T47D (cell line): ENCODE measurements at regions not wholly inside any gene's neighbourhood (a gene's known extent, or its start where the extent isn't known, plus 50 kb on each side); places are given as distances from the start of the nearest gene placed in this dataset.
"Not testable (repeated sequence)": the region's sequence is repeated elsewhere in the genome, so short reads cannot be mapped to it uniquely, and the experiment has no call there.

ENCODE experiments used
- DNase-seq, 2 experiments: peaks; one replicate each; pipeline versions ENCODE4 v3.0.0 to v3.0.0-alpha.2; 2011 to 2012; ENCODE audit warnings: low read depth in 1 of 2, low spot score in 1 of 2
- JUND ChIP-seq: IDR thresholded peaks from 2 replicates; pipeline ENCODE4 v1.6.1; 2012; ENCODE audit warnings: low read depth
- in situ Hi-C: cut with HindIII; loops from 2 replicates; pipeline ENCODE4 v1.10.0; 2016; ENCODE audit warnings: low sequenced_read_pairs, low pct_unique_long_range_greater_than_20kb

DNA sequence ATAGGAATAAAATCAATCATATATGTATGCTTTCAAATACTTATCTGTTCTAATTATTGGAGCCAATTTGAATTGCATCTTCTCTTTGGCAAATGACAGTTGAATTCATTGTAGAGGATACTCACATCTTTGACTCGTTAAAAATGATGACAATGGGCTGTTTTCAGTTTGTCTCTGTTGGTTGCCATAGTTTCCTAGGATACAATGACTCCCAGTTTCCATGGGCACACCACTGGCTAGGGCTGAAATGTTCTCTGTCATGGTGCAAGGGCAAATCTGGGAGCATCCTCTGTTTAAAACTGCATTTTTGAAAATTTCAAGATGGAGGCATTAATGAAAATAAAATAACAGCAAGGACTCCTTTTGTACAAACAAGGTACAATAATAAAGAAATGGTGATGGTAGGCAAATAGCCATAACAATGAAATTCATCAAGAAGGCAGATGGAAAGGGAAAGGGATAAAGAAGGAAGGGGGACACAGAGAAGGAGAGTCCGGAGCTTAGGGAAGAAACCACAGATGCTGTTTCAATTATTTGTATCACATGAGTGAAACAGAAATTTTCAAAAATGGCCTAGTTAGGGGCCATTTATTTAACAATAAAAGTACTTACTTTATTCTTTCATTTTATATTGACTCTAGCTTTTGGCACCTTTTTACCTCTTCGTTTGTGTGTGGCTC lies 378.8 kb upstream of the SEMA6A start:
- no peak for DNase-seq
- TF ChIP-seq JUND = no peak
- in situ Hi-C loops = no loop called here

DNA sequence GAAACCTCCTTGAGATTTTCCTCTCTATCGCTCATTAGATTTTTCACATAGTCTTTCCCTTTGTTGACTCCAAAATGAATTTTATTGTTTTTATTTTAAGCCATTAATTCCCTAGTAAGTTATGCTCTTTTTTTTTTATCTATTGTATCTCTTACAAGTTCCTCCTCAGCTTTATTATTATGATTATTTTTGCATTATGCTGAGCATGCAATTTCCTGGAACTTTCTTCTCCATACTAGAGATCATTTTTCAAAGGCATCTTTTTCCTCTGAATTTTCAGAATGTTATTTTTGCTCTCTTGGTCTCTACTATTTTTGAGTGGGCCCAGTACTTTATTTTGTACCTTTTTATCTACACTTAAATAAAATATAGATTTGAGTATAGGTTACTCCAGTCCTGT lies 376.6 kb upstream of the SEMA6A start:
- DNase-seq = no peak
- in situ Hi-C loops = no loop called here
- TF ChIP-seq JUND = no peak

DNA sequence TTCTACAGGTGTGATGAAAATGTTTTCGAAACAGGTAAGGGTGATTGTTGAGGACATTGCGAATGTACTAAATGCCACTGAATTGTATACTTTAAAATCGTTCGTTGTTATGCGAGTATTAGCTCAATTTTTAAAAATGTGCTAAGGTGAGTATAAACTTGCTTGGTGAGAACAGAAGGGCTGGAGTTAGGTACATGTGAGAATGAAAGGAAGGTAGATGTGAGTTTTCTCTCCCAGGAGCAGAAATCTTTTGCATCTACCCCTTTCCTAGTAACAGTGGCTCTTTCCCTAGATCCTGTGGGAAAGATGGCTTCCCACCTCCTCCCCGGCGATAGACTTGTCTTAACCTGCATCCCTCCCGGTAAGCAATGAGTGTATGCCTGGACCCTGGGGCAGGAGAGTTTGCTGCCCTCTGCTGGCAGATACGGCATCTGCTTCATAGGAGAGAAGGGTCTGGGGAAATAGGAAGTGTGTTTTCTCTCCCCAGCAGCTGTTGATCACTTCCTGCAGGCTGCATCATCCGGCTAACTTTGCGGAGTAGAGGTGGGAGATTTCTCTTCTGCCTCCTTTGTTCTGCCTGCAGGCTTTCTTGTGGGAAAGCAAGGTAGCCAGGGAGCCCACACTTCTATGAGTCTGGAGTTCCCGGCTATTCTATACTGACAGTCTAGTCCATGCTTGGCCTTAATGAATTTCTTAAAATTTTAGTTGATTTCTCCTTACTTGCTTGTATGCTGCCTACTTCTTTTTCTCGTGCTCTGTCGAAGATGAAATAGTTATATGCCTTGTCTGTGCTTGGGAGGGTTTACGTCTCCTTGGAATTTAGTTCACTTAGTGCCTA lies 373.3 kb upstream of the SEMA6A start:
- DNase-seq = peak; percentile 37 to 92
- in situ Hi-C loops = no loop called here
- no peak for TF ChIP-seq JUND

DNA sequence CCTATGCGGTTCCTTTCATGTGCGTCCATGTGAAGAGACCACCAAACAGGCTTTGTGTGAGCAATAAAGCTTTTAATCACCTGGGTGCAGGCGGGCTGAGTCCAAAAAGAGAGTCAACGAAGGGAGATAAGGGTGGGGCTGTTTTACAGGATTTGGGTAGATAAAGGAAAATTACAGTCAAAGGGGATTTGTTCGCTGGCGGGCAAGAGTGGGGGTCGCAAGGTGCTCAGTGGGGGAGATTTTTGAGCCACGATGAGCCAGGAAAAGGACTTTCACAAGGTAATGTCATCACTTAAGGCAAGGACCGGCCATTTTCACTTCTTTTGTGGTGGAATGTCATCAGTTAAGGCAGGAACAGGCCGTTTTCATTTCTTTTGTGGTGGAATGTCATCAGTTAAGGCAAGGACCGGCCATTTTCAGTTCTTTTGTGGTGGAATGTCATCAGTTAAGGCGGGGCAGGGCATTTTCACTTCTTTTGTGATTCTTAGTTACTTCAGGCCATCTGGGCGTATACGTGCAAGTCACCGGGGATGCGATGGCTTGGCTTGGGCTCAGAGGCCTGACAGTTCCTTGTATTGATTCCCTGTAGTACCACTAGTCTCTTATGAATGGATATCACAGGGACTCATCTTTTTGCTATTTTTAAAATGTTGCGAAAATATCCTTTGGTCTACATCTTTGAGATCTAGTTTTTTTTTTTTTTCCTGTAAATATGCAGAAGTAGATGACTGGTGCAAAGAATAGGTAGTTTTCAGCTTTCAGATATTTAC lies 371.2 kb upstream of the SEMA6A start:
- DNase-seq = peak in 1 of 2 experiments; percentile 8
- in situ Hi-C loops = not testable (repeated sequence)

DNA sequence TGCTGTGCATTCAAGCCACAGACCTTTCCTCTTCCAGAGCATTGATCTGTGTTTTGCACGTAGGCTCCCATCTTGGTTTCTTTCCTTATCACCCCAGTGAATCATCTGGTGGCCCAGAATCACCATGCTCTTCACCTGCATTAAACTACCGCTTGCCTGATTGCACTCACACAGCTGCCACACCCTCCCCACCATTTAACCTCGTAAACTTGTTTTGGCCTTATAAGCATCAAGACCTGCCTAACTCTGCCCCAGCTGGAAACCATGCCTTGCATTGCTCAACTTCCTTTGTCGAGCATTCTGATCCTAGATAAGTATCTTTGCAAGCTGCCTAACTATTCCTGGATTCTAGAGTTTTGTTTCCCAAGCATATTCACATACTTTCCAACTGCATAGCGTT lies 369.6 kb upstream of the SEMA6A start:
- TF ChIP-seq JUND = no peak
- DNase-seq = peak in 1 of 2 experiments; percentile 45
- in situ Hi-C loops = no loop called here

DNA sequence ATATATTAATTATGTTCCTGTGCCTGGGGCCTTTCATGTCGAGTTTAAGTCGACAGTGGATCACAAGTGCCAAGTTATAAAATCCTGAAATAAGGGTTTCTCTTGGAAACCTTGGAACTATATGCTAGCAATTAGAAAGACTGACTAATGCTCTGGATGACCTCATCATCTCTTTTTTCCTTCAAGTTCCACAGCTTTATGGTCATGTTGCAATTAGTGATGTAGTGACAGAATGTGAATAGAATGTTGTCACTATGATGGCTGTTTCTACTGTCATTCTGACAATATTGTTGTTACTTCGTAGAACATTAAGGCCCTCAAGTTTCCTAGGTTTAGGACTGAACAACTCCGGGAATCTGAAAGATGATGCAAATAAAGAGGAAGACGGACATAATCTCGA lies 368.0 kb upstream of the SEMA6A start:
- TF ChIP-seq JUND = no peak
- in situ Hi-C loops = no loop called here
- DNase-seq = no peak

DNA sequence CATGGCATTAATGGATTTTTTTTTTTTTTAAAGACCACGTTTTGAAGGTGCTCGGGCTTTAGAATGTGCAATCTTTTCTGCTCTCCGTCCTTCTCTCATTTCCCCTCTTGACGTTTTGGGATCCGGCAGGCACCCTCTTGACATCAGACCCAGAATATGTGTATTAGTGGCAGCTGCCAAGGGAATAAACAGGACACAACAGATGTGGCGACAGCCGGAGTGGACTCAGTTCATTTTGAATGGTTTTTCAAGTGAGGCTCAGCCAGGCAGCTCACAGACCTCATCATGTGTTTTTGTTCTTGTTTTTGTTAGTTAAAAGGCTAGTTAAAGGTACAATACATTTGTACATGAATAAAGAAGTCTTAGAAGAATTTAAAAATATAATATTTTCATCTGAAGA lies 365.0 kb upstream of the SEMA6A start:
- DNase-seq = no peak
- TF ChIP-seq JUND = no peak
- in situ Hi-C loops = no loop called here

DNA sequence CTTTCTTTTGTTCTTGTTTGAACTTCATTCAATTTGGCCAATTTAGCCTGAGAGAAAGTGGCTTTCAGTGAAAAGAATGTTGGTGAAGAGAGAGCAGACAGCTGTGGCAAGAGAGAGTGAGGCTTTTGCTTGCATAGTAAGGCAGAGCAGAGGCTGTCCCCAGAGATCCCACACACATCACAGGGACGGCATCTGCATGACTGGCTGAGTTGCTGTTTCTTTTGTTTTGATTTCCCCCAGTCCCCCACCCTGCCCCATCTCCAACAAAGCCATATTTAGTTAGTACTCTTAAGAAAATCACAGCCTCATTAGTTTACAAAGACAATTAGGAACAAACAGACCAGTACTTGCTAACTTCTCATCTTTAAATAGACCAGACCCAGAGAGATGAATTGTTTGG lies 363.9 kb upstream of the SEMA6A start:
- DNase-seq = no peak
- in situ Hi-C loops = no loop called here
- TF ChIP-seq JUND = no peak

DNA sequence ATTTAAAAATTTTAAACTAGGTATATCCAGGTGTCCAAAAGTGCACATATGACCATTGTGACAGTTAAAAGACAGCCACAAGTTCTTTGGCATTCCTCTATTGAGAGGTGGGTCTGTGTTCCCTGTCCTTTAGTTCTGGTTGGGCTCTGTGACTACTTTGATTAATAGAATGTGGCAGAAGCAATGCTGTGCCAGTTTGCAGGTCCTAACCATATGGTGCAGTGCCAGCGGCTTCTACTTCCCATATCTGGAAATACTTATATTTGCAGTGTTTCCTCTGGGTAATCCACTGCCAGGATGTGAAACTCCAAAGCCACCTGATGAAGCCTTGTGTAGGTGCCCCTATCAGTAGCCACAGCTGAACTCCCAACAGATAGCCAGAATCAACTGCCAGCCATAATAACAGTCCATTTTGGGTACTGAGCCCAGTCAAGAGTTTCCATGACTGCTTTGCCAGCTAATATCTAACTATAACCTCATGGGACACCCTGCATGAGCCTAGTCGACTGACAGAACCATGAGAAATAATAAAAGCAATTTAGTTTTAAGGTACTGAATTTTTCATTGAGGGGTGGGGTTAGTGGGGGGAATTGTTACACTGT lies 361.0 kb upstream of the SEMA6A start:
- no peak for TF ChIP-seq JUND
- in situ Hi-C loops = no loop called here
- DNase-seq = no peak

DNA sequence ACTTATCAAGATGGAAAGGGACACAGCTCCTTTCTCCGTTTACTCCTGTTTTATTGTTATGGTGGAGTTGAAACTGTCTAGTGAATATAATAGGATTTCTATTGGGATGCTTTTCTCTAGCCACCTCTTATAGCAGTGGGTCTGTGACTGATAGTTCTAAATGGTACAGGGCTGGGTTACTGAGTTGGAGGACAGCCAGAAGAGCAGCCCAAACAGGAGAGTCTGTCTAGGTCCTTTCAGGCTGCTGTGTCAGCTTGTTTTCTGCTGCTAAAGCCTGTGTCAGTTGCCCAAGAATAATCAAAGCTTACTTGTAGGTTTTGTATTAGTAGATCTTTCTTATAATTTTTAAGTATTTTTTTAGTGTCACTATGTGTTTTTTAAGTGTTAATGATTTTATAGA lies 356.0 kb upstream of the SEMA6A start:
- in situ Hi-C loops = no loop called here
- TF ChIP-seq JUND = no peak
- DNase-seq = no peak

DNA sequence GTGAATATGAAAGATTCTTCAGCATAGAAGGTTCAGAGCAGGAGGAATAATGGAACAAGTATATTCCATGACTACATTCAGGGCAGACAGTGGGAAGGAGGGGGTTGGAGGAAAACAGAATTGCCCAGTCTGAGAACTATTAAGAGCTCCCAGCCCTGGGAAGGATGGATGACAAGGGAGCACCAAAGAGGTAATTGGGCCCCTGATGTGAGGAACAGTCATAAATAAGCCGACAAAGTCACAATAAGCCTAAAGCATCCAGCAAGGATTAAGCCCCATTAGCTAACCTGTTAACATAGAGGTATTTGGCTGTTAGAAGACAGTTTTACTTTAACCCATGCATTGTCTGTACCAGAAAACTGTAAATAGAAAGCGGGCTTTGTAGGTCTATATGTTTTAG lies 348.7 kb upstream of the SEMA6A start:
- no peak for TF ChIP-seq JUND
- in situ Hi-C loops = no loop called here
- no peak for DNase-seq

DNA sequence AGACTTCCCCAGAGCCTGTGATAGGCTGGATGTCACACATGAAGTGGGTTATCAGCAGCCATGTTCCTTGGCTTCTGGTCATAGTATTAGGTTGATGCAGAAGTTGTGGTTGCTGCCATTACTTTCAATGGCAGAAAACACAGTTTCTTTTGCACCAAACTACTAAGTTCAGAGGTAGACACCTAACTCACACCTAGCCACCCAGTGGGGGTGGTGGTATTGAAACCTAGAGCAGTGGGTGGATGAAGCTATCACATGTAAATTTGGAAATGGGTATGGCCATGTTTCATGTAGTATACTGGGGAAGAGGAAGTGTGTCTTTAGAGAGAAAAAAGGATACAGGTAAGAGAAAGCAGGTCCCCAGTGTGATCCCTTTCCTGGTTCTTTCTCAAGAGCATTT lies 347.9 kb upstream of the SEMA6A start:
- DNase-seq = no peak
- TF ChIP-seq JUND = no peak
- in situ Hi-C loops = no loop called here
